HG02610 (cell line): ENCODE measurements at regions not wholly inside any gene's neighbourhood (a gene's known extent, or its start where the extent isn't known, plus 50 kb on each side); places are given as distances from the start of the nearest gene placed in this dataset.

Source experiments
- ATAC-seq: cut with Tn5 transposase; IDR thresholded peaks from one replicate; pipeline ENCODE4 v1.9.1; 2021; ENCODE audit warnings: mild to moderate bottlenecking, moderate library complexity; ENCODE audit not compliant: unreplicated experiment

DNA sequence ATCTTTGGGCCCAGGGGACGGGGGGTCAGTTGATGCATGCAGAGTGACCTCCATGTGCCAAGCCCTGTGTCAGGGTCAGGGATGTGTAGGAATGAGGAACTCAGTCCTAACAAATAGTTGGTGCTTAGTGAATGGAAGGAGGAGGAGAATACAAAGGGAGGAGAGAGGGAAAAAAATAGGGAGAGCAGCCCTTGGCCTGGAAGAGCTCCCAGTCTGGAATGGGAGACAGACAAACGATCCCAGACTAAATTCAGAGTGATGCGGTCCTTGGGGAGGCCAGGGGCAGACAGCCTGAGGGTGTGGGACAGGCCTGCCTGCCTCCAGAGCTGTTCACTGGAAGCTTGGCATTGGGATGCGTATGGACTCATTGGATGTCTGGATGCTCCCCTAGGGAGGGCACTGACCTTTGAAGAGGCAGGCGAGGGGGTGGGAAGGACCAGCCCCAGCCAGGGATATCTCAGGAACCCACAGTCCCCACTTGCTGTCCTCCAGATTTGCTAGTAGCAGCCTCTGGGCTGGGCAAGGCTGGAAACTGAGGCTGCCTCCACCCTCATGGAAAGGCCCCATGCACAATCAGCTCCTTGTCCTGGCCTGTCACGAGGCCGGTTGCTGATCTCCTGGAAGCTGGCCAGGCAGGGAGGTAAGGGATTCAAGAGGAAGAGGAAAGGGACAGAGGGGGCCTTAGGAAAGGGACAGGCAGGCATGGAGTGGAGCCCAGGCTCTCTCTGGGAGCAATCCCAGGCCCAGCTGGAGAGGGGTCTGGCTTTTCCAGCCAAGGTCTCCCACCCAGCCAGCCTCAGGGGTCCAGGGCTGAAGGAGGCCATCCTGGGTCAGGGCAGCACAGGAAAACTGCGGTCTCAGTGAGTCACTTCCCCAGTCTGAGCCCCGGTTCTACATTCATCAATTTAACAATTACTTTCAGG is 69.0 kb upstream of the GGTA1 start:
- ATAC-seq, result no peak

DNA sequence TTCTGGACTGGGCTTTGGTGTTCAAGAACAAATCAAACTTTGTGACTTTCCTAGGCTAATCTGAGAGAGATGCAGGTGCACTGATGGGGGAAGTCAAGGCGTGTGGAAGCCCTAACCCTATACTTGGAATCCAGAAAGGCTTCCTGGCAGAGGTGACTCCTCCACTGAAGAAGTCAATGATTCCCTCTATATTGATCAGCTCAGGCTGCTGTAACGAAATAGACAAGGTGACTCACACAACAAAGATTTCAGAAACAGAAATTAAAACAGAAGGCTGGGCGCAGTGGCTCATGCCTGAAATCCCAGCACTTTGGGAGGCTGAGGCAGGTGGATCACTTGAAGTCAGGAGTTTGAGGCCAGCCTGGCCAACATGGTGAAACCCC is 69.6 kb upstream of the GGTA1 start:
- ATAC-seq, result no peak

DNA sequence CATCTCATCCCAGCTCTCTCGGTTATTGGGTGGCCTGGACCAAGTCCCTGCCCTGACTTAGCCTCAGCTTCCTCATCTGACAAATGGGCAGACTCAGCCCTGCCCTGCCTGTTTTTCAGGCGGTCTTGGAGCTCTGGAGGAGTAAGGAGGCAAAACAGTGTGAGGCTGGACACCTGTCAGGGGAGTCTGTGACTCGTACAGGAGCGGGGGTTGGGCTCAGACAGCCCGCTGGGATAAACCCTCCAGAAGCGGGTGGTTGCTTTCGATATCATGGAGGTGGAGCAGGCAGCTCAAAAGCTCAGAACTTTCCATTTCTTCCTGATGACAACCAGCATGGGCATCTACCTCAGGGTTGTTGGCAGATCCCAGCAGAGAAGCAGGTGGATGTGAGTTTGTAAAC is 72.9 kb upstream of the GGTA1 start:
- ATAC-seq, result no peak

DNA sequence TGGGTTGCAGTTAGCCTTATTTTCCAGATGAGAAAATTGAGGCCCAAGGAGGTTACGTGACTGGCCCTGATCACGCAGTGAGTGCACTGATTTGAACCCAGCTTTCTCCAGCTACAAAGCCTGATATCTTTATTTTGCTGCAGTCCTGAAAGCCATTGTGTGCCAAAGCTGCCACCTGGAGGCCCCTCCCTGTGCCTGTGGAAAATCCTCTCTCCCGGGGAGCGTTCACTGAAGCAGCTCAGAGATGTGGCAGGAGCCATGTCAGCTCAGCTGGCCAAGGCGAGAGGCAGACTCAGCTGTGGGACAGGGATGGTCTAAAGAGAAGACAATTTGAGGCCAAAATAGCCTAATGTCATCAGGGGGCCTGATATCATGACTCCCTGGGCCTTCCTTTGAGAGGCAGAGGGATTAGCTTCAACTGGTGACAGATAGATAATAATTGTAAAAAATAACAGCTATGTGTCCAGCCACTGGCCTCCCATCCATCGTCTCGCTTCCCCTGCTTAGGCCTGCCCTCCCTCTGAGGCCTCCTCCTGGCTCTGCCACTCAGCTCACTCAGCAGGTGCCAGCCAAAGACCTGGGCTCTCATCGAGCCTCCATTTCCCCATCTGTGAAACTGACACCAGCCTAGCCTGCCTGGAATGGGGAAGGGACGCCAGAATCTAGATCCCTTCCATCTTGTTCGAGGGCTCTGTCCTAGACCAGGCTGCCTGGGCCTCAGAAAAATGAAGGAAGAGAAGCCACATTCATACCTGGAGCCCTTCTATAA is 74.3 kb upstream of the GGTA1 start:
- ATAC-seq, result no peak

DNA sequence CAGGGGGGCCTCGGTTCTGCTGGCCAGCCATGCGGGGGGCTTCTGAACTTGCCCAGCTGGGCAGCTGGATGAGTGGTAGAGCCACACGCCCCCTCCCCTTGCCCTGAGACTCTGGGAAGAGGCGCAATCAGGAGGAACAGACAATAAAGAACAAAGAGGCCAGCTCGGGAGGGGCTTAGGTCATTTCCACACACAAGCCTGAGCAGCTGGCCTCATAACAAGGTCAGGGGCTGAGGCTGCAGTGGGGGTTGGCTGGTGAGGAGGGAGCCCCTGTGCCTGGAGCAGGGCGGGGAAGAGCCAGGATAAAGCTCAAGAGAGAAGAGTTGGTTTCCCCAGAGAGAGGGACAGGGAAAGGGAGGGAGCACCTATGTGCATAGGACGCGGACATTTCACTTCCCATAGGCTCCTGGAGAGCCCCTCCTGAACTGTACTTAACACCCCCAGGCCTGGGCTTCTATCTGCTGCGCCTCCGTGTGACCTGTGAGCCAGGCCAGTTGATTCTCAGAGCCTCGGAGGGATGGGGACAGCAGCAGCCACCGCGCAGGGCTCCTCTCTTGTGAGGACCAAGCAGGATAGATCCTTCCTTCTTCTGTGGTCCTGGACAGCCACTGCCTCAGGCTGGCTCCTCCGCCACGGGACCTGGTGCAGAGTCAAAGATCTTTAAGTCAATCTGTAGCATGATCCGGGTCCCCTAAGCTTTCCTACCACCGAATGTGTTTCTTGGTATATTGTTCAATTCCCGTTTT is 75.3 kb upstream of the GGTA1 start:
- no peak for ATAC-seq

DNA sequence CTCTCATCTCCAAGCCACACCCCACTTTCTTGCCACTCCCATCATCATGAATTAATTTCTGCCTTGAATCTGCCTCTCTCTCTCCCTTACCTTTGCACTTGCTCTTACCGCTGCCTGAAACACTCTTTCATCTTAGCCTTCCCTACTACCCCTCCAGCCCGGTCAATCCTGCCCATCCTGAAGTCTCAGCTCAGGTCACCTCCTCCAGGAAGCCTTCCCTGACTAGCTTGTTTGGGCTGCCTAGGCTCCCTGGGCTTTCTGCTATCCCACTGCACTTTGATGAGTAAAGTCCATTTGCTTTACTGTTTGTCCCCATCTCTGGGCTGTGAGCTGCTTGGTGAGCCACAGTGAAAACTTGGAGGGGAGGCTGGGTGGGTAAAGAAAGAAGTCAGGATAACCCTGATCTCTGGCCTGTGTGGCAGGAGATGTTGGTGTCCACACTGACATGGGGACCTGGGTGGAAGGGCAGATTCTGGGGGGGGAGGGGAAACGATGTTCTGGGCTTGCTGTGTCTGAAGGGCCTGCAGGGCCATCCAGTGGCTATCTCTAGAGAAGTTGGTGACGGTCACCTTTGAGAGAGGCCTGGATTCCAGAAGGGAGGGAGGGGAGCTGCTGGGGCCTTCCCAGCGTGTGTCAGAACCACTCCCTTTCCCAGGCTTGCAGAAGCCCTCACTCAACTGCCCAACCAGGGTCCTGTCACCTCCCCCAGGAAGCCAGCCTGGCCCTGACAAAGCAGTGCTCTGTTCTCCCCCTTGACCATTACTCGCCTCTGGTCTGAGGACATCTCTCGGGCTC is 75.0 kb upstream of the DAB2IP start:
- no peak for ATAC-seq

DNA sequence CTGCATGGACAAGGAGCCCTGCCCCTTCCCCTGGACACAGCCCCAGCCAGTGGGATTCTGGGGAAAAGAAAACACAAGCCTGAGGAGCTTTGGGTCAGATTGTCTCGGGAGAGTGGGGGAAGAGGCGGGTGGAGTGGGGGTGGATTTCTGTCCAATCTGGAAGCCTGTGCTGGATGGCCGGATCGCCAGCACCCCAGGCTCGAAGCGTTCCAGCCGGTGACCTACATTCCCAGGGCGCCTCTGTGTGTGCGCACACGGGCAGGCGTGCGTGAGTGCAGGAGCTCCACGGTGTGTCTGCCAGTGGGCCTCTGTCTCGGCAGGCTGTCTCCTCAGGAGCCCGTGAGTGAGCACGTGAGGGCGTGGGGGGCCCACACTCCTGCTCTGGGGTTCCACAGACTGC is 74.3 kb upstream of the DAB2IP start:
- no peak for ATAC-seq

DNA sequence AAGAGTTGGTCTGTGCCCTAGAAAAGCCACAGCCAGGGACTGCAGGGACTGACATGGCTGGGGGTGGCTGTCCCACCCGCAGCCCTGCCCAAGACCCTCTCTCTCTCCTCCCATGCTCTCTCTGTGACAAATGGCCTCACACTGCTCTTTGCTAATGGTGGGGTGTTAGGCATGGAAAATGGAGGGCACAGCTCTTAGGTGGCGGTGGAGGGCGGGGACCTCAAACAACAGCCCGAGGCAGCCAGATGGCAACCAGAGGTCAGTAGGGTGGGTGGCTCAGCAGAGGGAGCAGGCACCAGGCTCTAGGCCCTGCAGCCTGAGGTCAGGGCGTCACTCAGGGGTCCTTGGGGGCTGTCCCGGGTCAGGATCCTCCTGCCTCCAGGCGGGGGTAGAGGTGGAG is 73.9 kb upstream of the DAB2IP start:
- no peak for ATAC-seq

DNA sequence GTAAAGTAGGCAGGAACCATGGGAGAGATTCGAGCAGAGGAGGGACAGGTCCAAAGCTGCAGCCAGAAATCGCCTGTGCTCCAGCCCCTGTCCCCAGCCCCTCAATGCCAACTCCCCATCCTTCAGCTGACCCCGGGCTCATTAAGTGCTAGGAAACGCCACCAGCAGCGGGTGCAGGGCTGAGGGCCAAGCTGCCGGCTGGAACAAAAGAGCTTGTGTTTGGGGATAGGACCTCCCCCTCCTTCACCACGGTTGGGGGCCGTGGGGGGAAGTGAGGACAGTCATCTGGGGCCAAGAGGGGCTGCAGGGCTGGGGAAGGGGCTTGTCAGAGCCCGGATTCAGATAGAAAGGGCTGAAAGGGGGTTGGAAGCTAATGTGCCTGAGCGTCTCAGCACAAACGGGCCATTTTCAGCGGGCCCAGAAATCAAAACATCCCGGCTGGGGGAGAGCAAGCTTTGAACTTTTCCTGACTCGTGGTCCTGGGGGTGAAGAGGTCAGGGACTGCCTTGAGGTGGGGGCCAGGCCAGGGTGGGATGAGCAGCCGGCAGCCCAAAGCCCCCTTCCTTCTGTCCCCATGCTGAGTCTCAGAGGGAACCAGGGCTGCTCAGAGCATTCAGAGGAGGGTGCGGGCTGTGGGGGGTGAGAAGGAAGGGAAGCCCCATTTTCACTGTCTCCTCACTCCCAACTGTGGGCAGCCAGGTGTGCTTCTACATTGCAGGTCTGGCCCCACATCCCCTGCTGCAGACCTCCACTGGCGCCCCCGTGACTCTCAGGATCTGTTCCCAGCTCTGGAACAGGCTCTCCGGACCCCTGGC is 69.4 kb upstream of the DAB2IP start:
- no peak for ATAC-seq

DNA sequence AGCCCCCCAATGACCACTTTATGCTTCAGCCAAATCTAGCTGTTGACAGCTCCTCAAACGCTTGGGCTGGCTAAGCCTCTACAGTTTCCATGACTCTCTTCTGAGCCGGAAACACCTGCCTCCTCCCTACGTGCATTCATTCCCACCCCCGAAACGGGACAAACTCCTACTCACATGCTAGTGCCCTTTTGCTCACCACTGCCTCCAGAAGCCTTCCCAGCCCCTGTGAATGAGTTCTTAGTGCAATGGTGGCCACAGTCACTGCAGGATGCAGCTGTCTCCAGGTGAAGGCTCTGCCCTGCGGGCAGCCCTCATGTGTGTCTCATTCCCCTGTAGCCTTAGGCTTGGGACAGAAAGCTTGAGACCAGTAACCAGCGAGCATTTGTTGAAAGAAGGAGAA is 68.8 kb upstream of the DAB2IP start:
- no peak for ATAC-seq

DNA sequence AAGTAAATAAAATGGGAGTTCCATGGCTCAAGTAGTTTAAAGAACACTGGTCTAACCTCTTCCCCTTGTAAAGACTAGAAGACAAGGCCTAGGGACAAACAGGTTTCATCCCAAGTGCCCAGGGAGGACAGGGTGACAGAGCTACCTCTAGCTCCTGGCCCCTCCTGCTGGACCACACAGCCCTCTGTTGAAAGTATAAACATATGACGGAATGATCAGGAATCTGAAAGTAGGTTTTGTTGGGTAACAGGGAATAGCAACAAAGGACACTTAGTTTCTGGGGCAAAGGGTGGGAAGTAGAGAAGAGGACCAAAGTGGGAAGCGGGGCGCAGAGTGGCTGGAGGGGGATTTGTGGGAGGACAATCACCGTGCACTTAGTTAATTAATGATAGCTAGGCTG is 67.0 kb upstream of the DAB2IP start:
- no peak for ATAC-seq

DNA sequence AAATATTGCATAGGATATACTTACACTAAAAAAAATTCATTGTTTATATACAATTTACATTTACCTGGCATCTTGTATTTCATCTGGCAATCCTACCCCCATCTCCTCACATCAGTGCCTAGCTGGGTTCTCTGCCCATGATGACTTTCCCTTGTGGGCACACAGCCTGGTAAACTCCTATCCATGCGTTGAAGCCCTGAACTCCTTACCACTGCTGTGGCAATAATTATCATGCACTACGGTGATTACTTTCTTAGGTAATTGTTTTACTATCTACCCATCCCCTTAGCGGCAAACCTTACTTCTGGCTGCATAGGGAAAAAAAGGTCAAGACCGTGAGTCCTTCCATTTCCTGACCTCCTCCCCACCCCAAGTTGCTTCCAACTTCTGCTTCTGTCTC is 63.6 kb upstream of the DAB2IP start:
- no peak for ATAC-seq

DNA sequence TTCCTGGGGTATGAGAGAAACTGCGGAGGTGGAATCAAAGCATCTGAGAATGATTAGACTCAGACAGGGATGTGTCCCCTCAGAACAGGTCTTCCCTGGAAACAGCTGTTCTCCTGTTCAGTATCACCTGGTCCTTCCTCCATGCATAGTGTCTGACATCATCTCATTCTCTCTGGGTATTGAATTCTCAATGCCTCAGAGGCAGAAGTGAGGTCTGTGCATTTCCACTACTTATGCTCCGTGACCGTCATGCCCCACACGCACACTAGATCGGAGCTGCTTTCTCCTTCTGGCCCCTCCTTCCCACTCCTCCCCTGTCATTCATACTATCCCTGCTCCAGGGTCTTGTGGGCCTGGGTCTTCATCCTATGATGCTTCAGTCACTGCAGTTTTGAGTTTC is 61.4 kb upstream of the DAB2IP start:
- ATAC-seq, result no peak

DNA sequence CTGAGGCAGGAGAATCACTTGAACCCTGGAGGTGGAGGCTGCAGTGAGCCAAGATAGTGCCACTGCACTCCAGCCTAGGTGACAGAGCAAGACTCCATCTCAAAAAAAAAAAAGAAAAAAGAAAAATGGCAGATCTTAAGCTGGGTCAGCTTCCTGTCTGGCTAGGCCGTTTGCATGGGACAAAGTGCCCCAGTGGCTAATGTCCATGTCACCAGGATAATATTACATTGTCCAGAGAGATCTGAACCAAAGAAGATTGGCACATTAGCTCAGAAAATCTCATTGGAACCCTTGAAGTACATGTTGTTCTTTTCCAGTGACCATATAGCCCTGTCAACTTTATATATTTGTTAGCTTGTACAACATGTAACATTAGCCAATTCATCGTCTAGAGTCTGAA is 59.2 kb upstream of the DAB2IP start:
- no peak for ATAC-seq

DNA sequence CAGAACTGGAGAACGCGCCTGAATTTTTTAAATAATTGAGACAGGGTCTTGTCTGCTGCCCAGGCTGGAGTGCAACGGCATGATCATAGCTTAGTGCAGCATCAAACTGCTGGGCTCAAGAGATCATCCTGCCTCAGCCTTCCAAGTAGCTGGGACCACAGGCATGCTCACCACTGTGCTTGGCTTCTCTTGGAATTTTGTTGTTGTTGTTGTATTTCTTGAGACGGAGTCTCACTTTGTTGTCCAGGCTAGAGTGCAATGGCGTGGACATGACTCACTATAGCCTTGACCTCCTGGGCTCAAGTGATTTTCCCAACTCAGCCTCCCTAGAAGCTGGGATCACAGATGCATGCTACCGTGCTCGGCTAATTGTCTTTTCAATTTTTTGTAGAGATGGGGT is 58.4 kb upstream of the DAB2IP start:
- ATAC-seq, result no peak

DNA sequence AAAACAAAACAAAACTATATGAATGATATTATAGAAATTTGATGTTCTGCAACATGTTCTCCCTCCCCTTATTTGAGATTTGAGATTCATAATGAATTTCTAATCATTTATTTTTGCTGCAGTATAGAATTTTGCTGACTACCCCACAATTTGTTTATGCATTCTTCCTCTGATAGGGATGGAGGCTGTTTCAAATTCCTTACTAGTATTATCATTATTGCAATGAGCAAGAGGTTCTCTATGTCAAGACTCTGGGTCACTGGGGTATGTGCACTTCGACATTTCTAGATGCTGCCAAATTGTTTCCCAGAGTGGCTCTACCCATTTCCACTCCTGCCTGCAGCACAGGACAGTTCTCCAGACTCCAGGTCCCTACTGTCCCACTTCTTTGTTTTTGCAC is 54.9 kb upstream of the DAB2IP start:
- no peak for ATAC-seq

DNA sequence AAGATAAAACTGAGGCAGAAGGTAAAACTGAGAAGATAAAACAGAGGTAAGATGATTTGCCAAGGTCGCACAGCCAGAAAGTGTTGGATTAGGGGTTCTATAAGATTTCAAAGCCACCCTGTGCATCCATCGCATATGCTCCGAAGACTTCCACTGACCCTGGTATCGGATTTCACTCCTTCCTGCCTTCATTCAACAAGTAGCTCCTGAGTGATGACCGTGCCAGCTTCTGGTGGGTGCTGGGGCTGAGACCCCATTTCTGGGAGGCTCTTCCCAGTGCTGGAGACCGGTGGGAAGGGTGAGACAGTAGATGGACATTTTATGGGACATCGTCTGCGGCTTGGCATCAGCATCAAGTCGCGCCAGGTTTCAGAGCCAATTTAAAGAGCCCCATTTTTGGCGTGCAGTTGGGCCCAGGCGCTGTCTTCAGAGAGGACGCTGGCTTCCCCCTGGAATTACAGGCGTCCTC is 53.7 kb upstream of the DAB2IP start:
- no peak for ATAC-seq

DNA sequence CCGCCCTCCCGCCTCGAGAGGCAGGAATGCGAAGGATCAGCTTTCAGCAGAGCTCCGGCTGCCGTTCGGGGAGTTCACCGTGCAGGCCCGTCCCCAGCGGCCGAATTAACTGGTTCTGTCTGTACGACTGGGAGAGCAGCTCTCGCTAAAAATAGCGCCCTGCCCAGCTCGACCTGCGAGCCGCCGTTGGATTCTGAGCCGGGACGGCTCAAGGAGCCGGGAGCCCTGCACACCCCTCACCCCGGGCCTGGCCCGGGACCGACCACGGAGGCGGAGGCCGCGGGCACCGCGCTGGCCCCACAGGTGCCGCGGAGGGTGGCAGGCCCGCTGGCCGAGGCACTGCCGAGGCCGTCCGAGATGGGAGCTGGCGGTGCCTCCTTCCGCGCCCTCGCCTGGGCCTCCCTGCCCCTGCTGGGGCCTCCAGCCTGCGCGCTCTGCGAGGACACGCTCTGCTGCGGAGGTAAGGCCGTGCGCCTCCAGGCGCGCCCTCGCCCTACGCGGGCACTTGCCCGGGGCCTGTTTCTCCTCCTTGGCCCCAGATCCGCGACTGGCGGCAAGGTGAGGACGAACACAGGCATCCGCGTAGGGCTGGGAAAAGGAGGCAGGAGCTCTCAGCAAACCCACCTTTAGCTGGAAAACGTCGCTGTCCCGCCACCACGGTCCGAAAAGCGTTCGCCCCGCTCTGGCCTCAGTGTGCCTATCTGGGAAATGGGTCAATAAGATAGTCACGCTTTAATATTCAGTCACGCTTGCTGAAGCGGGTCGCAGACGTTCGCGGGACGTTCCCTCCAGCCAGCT is 53.1 kb upstream of the DAB2IP start:
- ATAC-seq, result no peak
